NCI-H1436 (cell line): ENCODE measurements at regions not wholly inside any gene's neighbourhood (a gene's known extent, or its start where the extent isn't known, plus 50 kb on each side); places are given as distances from the start of the nearest gene placed in this dataset.
"Not testable (repeated sequence)": the region's sequence is repeated elsewhere in the genome, so short reads cannot be mapped to it uniquely, and the experiment has no call there.

Experiments
- DNase-seq: peaks from one replicate; lab custom pipeline; 2025; lab: John Stamatoyannopoulos, UW

GRCh38 chr14:43540948-43541347, 966.1 kb downstream of the FSCB start:
- DNase-seq = no peak

- no peak for DNase-seq
These were observed 967.9 kb downstream of the FSCB start for GRCh38 chr14:43539210-43539609.

GRCh38 chr14:43535231-43535838, 971.7 kb downstream of the FSCB start:
- no peak for DNase-seq

- no peak for DNase-seq
These were observed 974.2 kb downstream of the FSCB start for GRCh38 chr14:43532825-43533416.

- no peak for DNase-seq
These were observed 978.8 kb downstream of the FSCB start for GRCh38 chr14:43528321-43528720.

- no peak for DNase-seq
These were observed 981.4 kb downstream of the FSCB start for GRCh38 chr14:43525658-43526057.

GRCh38 chr14:43522901-43523300, 984.2 kb downstream of the FSCB start:
- no peak for DNase-seq

- no peak for DNase-seq
These were observed 984.9 kb downstream of the FSCB start for GRCh38 chr14:43522191-43522590.

- no peak for DNase-seq
These were observed 1003.6 kb downstream of the FSCB start for GRCh38 chr14:43503508-43503907.

GRCh38 chr14:43492359-43492758, 1014.7 kb downstream of the FSCB start:
- DNase-seq = not testable (repeated sequence)

GRCh38 chr14:43483415-43483814, 1023.7 kb downstream of the FSCB start:
- no peak for DNase-seq

GRCh38 chr14:43481864-43482263, 1025.2 kb downstream of the FSCB start:
- DNase-seq = no peak

- no peak for DNase-seq
These were observed 1026.1 kb downstream of the FSCB start for GRCh38 chr14:43480976-43481375.

- no peak for DNase-seq
These were observed 1027.4 kb downstream of the FSCB start for GRCh38 chr14:43479596-43480195.

- DNase-seq = no peak
These were observed 1030.3 kb downstream of the FSCB start for GRCh38 chr14:43476822-43477221.

- no peak for DNase-seq
These were observed 1031.3 kb downstream of the FSCB start for GRCh38 chr14:43475757-43476156.

- no peak for DNase-seq
These were observed 1035.5 kb downstream of the FSCB start for GRCh38 chr14:43471595-43471994.

- DNase-seq = no peak
These were observed 1042.1 kb downstream of the FSCB start for GRCh38 chr14:43464968-43465367.

GRCh38 chr14:43449291-43449690, 1057.8 kb downstream of the FSCB start:
- DNase-seq = no peak

GRCh38 chr14:43438056-43438455, 1069.0 kb downstream of the FSCB start:
- no peak for DNase-seq

- no peak for DNase-seq
These were observed 1088.8 kb downstream of the FSCB start for GRCh38 chr14:43418324-43418723.

GRCh38 chr14:43413084-43413483, 1094.0 kb downstream of the FSCB start:
- no peak for DNase-seq

- DNase-seq = no peak
These were observed 1095.2 kb downstream of the FSCB start for GRCh38 chr14:43411841-43412240.

- no peak for DNase-seq
These were observed 1096.5 kb downstream of the FSCB start for GRCh38 chr14:43410631-43411030.
